ENCODE measurements at regions not wholly inside any gene's neighbourhood (a gene's known extent, or its start where the extent isn't known, plus 50 kb on each side); places are given as distances from the start of the nearest gene placed in this dataset.
"Not testable (repeated sequence)": the region's sequence is repeated elsewhere in the genome, so short reads cannot be mapped to it uniquely, and the experiment has no call there.

GRCh38 chr6:166700871-166701270 lies 73.8 kb upstream of the RPS6KA2 start:
- not testable (repeated sequence) for TF ChIP-seq TAF1 (IDR thresholded peaks at IDR 0.05; ENCODE audit: borderline replicate concordance, low read depth, low read length); POLR2AphosphoS5 (IDR thresholded peaks at IDR 0.05; ENCODE audit: low read depth, low read length); POLR2A (IDR thresholded peaks at IDR 0.05; ENCODE audit: low read depth, low read length)

All from GM12892 (cell line).